H1 (cell line): ENCODE measurements at regions not wholly inside any gene's neighbourhood (a gene's known extent, or its start where the extent isn't known, plus 50 kb on each side); places are given as distances from the start of the nearest gene placed in this dataset.

Experiments used
- CTCF ChIA-PET: fragments of 300-600 bp; sonication (Branson Sonifier 250); formaldehyde crosslinking; loops from one replicate; lab custom pipeline; 2021; ENCODE audit not compliant: partially characterized antibody; lab: Charles Lee
- POLR2A ChIA-PET: fragments of 300-600 bp; sonication (Branson Sonifier 250); formaldehyde crosslinking; loops from one replicate; lab custom pipeline; 2021; ENCODE audit warnings: inconsistent platforms; ENCODE audit not compliant: partially characterized antibody; lab: Charles Lee
- DNase-seq, 2 experiments: peaks; one replicate each; pipeline versions ENCODE4 v3.0.0 to v3.0.0-alpha.2; 2010 to 2022; ENCODE audit warnings: low spot score in 2 of 2, low read depth in 1 of 2, mixed read lengths in 1 of 2
- FAIRE-seq: peaks from 2 replicates; lab custom pipeline; 2011; peaks lifted over from hg19 to GRCh38; lab: Jason Lieb, UNC
- H2AFZ ChIP-seq: 2 replicates; pipeline ENCODE4 v1.8.1; 2012; ENCODE audit warnings: low read length, inconsistent platforms
- H2AK5ac ChIP-seq: 2 replicates; pipeline ENCODE4 v1.6.1; 2013; ENCODE audit warnings: low read depth, low read length
- H2BK120ac ChIP-seq: replicated peaks from 2 replicates; pipeline ENCODE3; 2013; ENCODE audit warnings: low read depth, low read length, inconsistent platforms
- H2BK12ac ChIP-seq: 2 replicates; pipeline ENCODE4 v1.6.1; 2013; ENCODE audit warnings: low read depth, low read length
- H2BK15ac ChIP-seq: 2 replicates; pipeline ENCODE4 v1.6.1; 2013; ENCODE audit warnings: low read length
- H2BK20ac ChIP-seq: 2 replicates; pipeline ENCODE4 v1.6.1; 2013; ENCODE audit warnings: low read length
- H2BK5ac ChIP-seq: 2 replicates; pipeline ENCODE4 v1.6.1; 2013; ENCODE audit warnings: low read depth, low read length
- H3K14ac ChIP-seq: 2 replicates; pipeline ENCODE4 v1.6.1; 2013; ENCODE audit warnings: inconsistent platforms; ENCODE audit not compliant: insufficient read length
- H3K18ac ChIP-seq: 2 replicates; pipeline ENCODE4 v1.6.1; 2013; ENCODE audit warnings: low read length; ENCODE audit errors: extremely low read depth
- H3K23ac ChIP-seq: 2 replicates; pipeline ENCODE4 v1.6.1; 2013; ENCODE audit warnings: inconsistent platforms; ENCODE audit not compliant: insufficient read length
- H3K23me2 ChIP-seq: 2 replicates; pipeline ENCODE4 v1.6.1; 2013; ENCODE audit warnings: low read depth, low read length
- H3K27ac ChIP-seq: 2 replicates; pipeline ENCODE4 v1.6.1; 2011; ENCODE audit warnings: low read depth, low read length, inconsistent platforms
- H3K27me3 ChIP-seq, 4 experiments: replicated peaks in 1 of 4; 1 replicate in 1 of 4; 2 replicates in 3 of 4; pipeline versions ENCODE4 v1.6.1 to v1.8.1; 2011 to 2013; ENCODE audit warnings: low read length in 3 of 4, mild to moderate bottlenecking in 3 of 4, inconsistent platforms in 2 of 4, mixed read lengths in 2 of 4, moderate library complexity in 1 of 4; ENCODE audit not compliant: control insufficient read depth in 3 of 4, insufficient read depth in 3 of 4; ENCODE audit errors: extremely low read depth in 1 of 4
- H3K36me3 ChIP-seq, 4 experiments: 2 replicates each; pipeline versions ENCODE4 v1.6.1 to v1.8.1; 2011 to 2013; ENCODE audit warnings: mild to moderate bottlenecking in 4 of 4, low read length in 3 of 4, moderate library complexity in 2 of 4, control low read depth in 1 of 4, inconsistent platforms in 1 of 4; ENCODE audit not compliant: insufficient read depth in 4 of 4, control insufficient read depth in 2 of 4
- H3K4ac ChIP-seq: replicated peaks from 2 replicates; pipeline ENCODE3; 2013; ENCODE audit warnings: low read length, low read depth, mixed read lengths, inconsistent platforms; ENCODE audit not compliant: insufficient read length
- H3K4me1 ChIP-seq, 4 experiments: replicated peaks in 1 of 4; 1 replicate in 1 of 4; 2 replicates in 3 of 4; pipeline versions ENCODE4 v1.6.1 to v1.8.1; 2011 to 2013; ENCODE audit warnings: low read length in 3 of 4, inconsistent platforms in 2 of 4, mixed read lengths in 1 of 4; ENCODE audit not compliant: insufficient read depth in 4 of 4, control insufficient read depth in 3 of 4
- H3K4me2 ChIP-seq, 2 experiments: 2 replicates each; pipeline versions ENCODE4 v1.6.1 to v1.8.1; 2011 to 2013; ENCODE audit warnings: low read depth in 2 of 2, low read length in 2 of 2, control low read depth in 1 of 2, inconsistent platforms in 1 of 2, mild to moderate bottlenecking in 1 of 2; ENCODE audit not compliant: insufficient read depth in 1 of 2
- H3K4me3 ChIP-seq, 4 experiments: fragments of 200-600, 300-600 bp in 1 of 4; sonication (generic), shearing (Covaris generic), sonication (Bioruptor Twin) in 1 of 4; 2 replicates each; pipeline versions ENCODE4 v1.5.1 to v1.8.1; 2011 to 2016; ENCODE audit warnings: low read length in 4 of 4, low read depth in 3 of 4, control low read depth in 2 of 4, inconsistent platforms in 2 of 4, mild to moderate bottlenecking in 2 of 4, mixed read lengths in 1 of 4, moderate library complexity in 1 of 4; ENCODE audit not compliant: insufficient read depth in 2 of 4; ENCODE audit errors: extremely low read depth in 1 of 4
- H3K56ac ChIP-seq: replicated peaks from 2 replicates; pipeline ENCODE3; 2013; ENCODE audit warnings: low read depth, mild to moderate bottlenecking, mixed read lengths, low read length, inconsistent platforms; ENCODE audit not compliant: insufficient read length
- H3K79me1 ChIP-seq: 2 replicates; pipeline ENCODE4 v1.6.1; 2013; ENCODE audit warnings: low read depth, low read length, control low read depth
- H3K79me2 ChIP-seq, 2 experiments: 2 replicates each; pipeline versions ENCODE4 v1.6.1 to v1.8.1; 2012 to 2013; ENCODE audit warnings: low read length in 2 of 2, mild to moderate bottlenecking in 2 of 2, inconsistent platforms in 1 of 2; ENCODE audit not compliant: insufficient read depth in 2 of 2, control insufficient read depth in 1 of 2
- H3K9ac ChIP-seq, 4 experiments: replicated peaks in 1 of 4; 1 replicate in 1 of 4; 2 replicates in 3 of 4; pipeline versions ENCODE4 v1.6.1 to v1.8.1; 2011 to 2013; ENCODE audit warnings: low read depth in 3 of 4, low read length in 3 of 4, control low read depth in 2 of 4, mild to moderate bottlenecking in 2 of 4, moderate library complexity in 2 of 4, inconsistent platforms in 1 of 4; ENCODE audit errors: extremely low read depth in 1 of 4
- H3K9me3 ChIP-seq, 2 experiments: 2 replicates each; pipeline versions ENCODE4 v1.6.1 to v1.8.1; 2012 to 2013; ENCODE audit warnings: mild to moderate bottlenecking in 2 of 2, moderate library complexity in 2 of 2, control low read depth in 1 of 2, inconsistent platforms in 1 of 2, low read depth in 1 of 2, low read length in 1 of 2, mixed read lengths in 1 of 2; ENCODE audit not compliant: insufficient read depth in 2 of 2
- H4K20me1 ChIP-seq, 2 experiments: replicated peaks in 1 of 2; 2 replicates each; pipeline versions ENCODE3 to v1.8.1; 2011 to 2013; ENCODE audit warnings: inconsistent platforms in 2 of 2, low read length in 2 of 2, mild to moderate bottlenecking in 1 of 2; ENCODE audit not compliant: insufficient read depth in 2 of 2, control insufficient read depth in 1 of 2
- H4K5ac ChIP-seq: 2 replicates; pipeline ENCODE4 v1.6.1; 2013; ENCODE audit warnings: low read length, low read depth, mixed read lengths, inconsistent platforms; ENCODE audit not compliant: insufficient read length
- H4K8ac ChIP-seq: 2 replicates; pipeline ENCODE4 v1.8.0; 2013; ENCODE audit warnings: mild to moderate bottlenecking, moderate library complexity, low read length, inconsistent platforms; ENCODE audit not compliant: insufficient read depth; ENCODE audit errors: extremely low read depth
- H4K91ac ChIP-seq: replicated peaks from 2 replicates; pipeline ENCODE3; 2013; ENCODE audit warnings: low read length, mixed read lengths, inconsistent platforms; ENCODE audit not compliant: insufficient read length
- CEBPB ChIP-seq: IDR thresholded peaks from 2 replicates; pipeline ENCODE4 v1.6.1; 2012; ENCODE audit warnings: low read depth, low read length
- EZH2 ChIP-seq: fragments of 200-600 bp; sonication (generic); IDR thresholded peaks from 2 replicates; pipeline ENCODE4 v1.7.1; 2012; ENCODE audit warnings: low read depth, mild to moderate bottlenecking, moderate library complexity, low read length, inconsistent platforms; ENCODE audit not compliant: severe bottlenecking
- KDM5A ChIP-seq: fragments of 200-600 bp; IDR thresholded peaks from 2 replicates; pipeline ENCODE4 v1.7.1; 2012; ENCODE audit warnings: mild to moderate bottlenecking, low read length, inconsistent platforms, mixed read lengths
- SAP30 ChIP-seq: fragments of 300-600 bp; sonication (generic); IDR thresholded peaks from 2 replicates; pipeline ENCODE4 v1.7.1; 2012; ENCODE audit warnings: low read length, moderate library complexity, mild to moderate bottlenecking, inconsistent platforms; ENCODE audit not compliant: insufficient read depth, insufficient replicate concordance
- TAF1 ChIP-seq: IDR thresholded peaks from 2 replicates; pipeline ENCODE4 v1.6.1; 2011; ENCODE audit warnings: mild to moderate bottlenecking, low read depth, low read length

GRCh38 chr5:91867799-91868198 is 484.7 kb upstream of the ARRDC3 start:
- H3K4me2 ChIP-seq, result no peak overlapping the region
- no peak overlapping the region for H2BK12ac ChIP-seq
- no peaks in the 10 kb centered on the region for H3K9me3 ChIP-seq
- no peak overlapping the region for H4K91ac ChIP-seq
- no peak overlapping the region for H2AFZ ChIP-seq
- no peak overlapping the region for H3K9ac ChIP-seq
- H3K18ac ChIP-seq, result no peak overlapping the region
- no peak overlapping the region for H2BK120ac ChIP-seq
- H3K27me3 ChIP-seq, result no peaks in the 10 kb centered on the region
- no peak overlapping the region for H4K8ac ChIP-seq
- ChIA-PET CTCF (no interaction called here), POLR2A (no interaction called here)
- FAIRE-seq (no peak), DNase-seq (no peak)
- no peak overlapping the region for H4K5ac ChIP-seq
- H3K79me2 ChIP-seq, result no peaks in the 10 kb centered on the region
- no peak overlapping the region for H2BK15ac ChIP-seq
- H4K20me1 ChIP-seq, result no peaks in the 10 kb centered on the region
- no peak overlapping the region for H3K23ac ChIP-seq
- no peaks in the 10 kb centered on the region for H3K36me3 ChIP-seq
- no peaks in the 10 kb centered on the region for H3K79me1 ChIP-seq
- no peak overlapping the region for H2BK5ac ChIP-seq
- no peak overlapping the region for H3K27ac ChIP-seq
- H3K4ac ChIP-seq, result no peak overlapping the region
- H2BK20ac ChIP-seq, result no peak overlapping the region
- no peak overlapping the region for H2AK5ac ChIP-seq
- H3K4me3 ChIP-seq, result no peak overlapping the region
- H3K56ac ChIP-seq, result no peak overlapping the region
- H3K4me1 ChIP-seq, result peaks cover 0 to 6% (median 0%) of the 10 kb centered on the region in 4 experiments; a peak in 1 of 7 replicates
- no peaks in the 10 kb centered on the region for H3K23me2 ChIP-seq
- H3K14ac ChIP-seq, result no peak overlapping the region
- TF ChIP-seq CEBPB, result no peak
- TF ChIP-seq EZH2, result no peak
- TF ChIP-seq TAF1, result no peak
- no peak for TF ChIP-seq KDM5A
- TF ChIP-seq SAP30, result no peak
